GM10266 (cell line): ENCODE measurements at regions not wholly inside any gene's neighbourhood (a gene's known extent, or its start where the extent isn't known, plus 50 kb on each side); places are given as distances from the start of the nearest gene placed in this dataset.

ENCODE experiments used
- DNase-seq: peaks from one replicate; pipeline ENCODE4 v3.0.0; 2012; ENCODE audit errors: extremely low spot score
- TF ChIP-seq, protein P1 (sequence below): IDR thresholded peaks from 2 replicates; pipeline ENCODE4 v1.5.1; 2012; ENCODE audit warnings: mild to moderate bottlenecking, low read depth; ENCODE audit not compliant: control insufficient read depth, insufficient read depth; ENCODE audit errors: missing control alignments

DNA sequence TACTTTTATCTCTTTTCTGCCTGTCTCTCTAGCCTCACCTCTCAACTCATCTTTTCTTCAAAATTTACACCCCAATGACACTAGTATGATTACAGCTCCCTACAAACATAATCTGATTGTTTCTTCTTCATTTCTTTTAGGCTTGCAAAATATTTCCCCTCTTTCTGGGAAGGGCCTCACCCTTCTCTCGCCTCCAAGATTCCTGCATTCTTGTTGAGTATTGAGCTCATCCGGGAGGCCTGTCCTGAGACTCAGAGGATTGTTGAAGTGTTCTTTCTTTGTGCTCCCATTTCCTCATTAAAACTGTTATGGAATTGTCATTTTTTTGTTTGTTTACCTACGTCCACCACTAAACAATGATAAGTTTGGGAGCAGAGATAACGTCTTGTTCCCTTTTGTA is 99.1 kb upstream of the CHRM3 start:
- TF ChIP-seq, protein P1, sequence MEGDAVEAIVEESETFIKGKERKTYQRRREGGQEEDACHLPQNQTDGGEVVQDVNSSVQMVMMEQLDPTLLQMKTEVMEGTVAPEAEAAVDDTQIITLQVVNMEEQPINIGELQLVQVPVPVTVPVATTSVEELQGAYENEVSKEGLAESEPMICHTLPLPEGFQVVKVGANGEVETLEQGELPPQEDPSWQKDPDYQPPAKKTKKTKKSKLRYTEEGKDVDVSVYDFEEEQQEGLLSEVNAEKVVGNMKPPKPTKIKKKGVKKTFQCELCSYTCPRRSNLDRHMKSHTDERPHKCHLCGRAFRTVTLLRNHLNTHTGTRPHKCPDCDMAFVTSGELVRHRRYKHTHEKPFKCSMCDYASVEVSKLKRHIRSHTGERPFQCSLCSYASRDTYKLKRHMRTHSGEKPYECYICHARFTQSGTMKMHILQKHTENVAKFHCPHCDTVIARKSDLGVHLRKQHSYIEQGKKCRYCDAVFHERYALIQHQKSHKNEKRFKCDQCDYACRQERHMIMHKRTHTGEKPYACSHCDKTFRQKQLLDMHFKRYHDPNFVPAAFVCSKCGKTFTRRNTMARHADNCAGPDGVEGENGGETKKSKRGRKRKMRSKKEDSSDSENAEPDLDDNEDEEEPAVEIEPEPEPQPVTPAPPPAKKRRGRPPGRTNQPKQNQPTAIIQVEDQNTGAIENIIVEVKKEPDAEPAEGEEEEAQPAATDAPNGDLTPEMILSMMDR = no peak
- no peak for DNase-seq

DNA sequence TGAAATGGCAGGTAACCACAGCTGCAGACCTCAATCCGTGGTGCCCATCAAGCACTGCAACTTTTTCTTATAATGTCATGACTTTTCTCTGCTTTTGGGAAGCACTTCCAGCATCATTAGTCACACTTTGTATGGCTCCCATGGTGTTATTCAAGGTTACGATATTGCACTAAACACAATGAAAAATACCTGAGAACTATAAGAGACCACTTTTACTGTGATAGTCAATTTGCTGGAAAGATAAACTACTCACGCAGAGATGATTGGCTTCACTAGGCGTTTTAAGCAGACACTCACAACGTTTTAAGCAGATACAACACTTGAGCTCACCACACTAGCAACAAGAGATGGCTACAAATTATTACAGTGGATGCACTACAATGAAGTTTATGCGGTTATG is 103.2 kb upstream of the CHRM3 start:
- DNase-seq = no peak
- TF ChIP-seq, protein P1 = no peak

DNA sequence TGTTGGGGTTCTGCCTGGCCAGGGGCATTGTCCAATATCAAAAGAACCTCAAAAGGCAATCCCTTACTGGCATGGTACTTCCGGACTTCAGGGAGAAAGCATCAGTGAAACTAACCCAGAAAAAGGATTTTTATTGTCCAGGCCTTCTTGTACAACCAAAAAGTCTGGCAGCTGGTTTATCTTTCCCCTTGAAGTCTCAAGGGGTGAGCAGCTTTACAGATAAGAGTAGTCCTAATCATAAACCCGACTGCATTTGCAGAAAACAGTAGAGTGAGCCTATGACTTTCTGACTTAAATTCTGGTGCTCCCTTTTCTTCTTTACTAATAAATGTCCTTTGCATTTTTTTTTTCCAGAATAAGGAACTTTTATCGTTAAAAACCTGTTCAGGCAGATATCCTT is 104.0 kb upstream of the CHRM3 start:
- TF ChIP-seq, protein P1 = no peak

DNA sequence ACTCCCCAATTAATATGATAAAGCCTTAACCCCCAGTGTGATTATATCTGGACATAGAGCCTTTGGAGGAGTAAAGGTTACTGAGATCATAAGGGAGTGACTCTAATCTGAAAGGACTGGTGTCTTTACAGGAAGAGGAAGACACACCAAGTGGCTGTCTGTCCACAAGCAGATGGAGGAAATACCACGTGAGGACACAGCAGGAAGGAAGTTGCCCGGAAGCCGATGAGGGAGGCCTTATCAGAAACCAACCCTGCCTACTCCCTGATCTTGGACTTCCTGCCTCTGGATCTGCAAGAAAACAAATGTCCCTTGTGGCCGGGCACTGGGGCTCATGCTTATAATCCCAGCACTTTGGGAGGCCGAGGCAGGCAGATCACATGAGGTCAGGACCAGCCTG is 110.3 kb upstream of the CHRM3 start:
- TF ChIP-seq, protein P1 = no peak
- no peak for DNase-seq

More for the DNA sequence above, 104.0 kb upstream of the CHRM3 start:
- no peak for DNase-seq

DNA sequence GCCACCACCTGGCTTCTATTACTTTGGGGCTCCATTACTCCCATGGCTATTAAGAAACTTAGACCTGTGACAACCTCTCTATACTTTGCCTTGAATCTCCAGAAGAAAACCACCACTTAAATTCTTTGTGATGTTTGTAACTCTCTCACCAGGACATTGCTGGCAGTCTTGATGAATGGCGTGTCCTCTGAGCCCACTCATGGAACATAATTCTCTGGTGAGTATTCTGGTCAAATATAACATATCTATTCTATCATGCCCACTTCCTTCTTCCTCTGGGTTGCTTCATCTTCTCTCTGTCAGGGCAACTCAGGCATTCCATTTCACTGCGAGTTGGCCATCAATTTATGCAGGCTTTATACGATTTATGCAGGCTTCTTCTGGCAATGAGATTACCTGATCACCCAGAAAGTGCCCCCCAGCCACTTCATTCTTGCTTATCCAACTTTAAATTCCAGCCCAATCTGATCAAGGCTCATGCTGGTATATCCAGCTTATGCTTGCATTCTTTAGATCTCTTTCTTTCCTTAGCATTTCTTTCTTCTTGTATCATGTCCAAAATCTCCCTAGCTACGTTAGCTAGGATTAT is 112.0 kb upstream of the CHRM3 start:
- TF ChIP-seq, protein P1 = no peak
- no peak for DNase-seq

DNA sequence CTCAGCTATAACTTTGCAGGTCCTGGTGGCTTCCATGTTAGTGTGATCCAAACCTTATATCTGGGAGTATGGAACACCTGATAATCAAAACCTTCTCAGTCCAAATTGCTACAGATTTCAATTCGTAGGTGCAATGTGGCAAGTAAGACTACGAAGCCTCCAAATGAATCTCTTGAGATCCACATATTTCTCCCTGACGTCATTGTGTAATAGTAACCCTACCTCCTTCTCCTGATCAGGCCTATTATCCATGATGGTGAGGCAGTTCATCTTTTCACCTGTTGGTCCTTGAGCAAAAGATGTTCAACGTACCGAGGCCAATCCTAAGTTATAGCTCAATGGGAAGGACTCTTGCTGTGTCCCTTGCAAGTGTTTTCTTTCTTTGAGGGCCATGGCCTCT is 115.9 kb upstream of the CHRM3 start:
- no peak for DNase-seq
- TF ChIP-seq, protein P1 = no peak

DNA sequence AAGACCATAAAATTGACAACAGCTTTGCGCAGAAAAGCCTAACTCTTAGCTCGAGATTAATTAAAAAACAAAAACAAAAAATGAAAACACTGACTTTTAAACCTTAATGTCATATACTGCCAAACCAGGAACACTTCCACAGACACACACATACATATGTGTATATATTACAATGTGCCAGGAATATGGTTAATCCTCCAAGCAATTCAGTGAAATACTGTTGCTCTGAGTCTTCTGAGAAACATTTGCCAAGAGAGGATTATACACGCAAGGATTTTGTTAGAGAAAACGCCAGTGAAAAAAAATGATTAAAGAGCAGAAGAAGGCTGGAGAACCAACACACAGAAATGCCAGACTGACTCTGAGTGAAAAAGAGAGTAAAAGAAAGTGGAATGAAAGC is 116.7 kb upstream of the CHRM3 start:
- no peak for DNase-seq
- TF ChIP-seq, protein P1 = no peak
